NB4 (cell line): ENCODE measurements at regions not wholly inside any gene's neighbourhood (a gene's known extent, or its start where the extent isn't known, plus 50 kb on each side); places are given as distances from the start of the nearest gene placed in this dataset.

Source experiments
- CTCF ChIP-seq: IDR thresholded peaks from one replicate; pipeline ENCODE4 v1.5.1; 2012; ENCODE audit warnings: low read depth, low read length
- POLR2A ChIP-seq: IDR thresholded peaks from 2 replicates; pipeline ENCODE4 v1.6.1; 2011; ENCODE audit warnings: mild to moderate bottlenecking; ENCODE audit not compliant: insufficient read length; ENCODE audit errors: extremely low read depth

- TF ChIP-seq POLR2A (no peak), CTCF (no peak)
Measured at GRCh38 chr5:155472780-155473179, 459.2 kb downstream of the KIF4B start.
